Activated T-cell treated with anti-CD3 and anti-CD28 coated beads for 1 hour (primary cell): ENCODE measurements at regions not wholly inside any gene's neighbourhood (a gene's known extent, or its start where the extent isn't known, plus 50 kb on each side); places are given as distances from the start of the nearest gene placed in this dataset.
"Not testable (repeated sequence)": the region's sequence is repeated elsewhere in the genome, so short reads cannot be mapped to it uniquely, and the experiment has no call there.

ENCODE experiments used
- DNase-seq: peaks from one replicate; pipeline ENCODE4 v3.0.0-alpha.2; 2020; ENCODE audit warnings: low read depth

GRCh38 chr1:200317236-200317635, 92.6 kb downstream of the ZNF281 start:
- DNase-seq: no peak

GRCh38 chr1:200316148-200316803, 93.6 kb downstream of the ZNF281 start:
- DNase-seq: no peak

- DNase-seq: no peak
These were observed 95.6 kb downstream of the ZNF281 start for GRCh38 chr1:200314085-200314750.

- no peak for DNase-seq
These were observed 98.6 kb downstream of the ZNF281 start for GRCh38 chr1:200311256-200311655.

- no peak for DNase-seq
These were observed 99.0 kb downstream of the ZNF281 start for GRCh38 chr1:200310824-200311223.

GRCh38 chr1:200307755-200308066, 102.1 kb downstream of the ZNF281 start:
- no peak for DNase-seq

- no peak for DNase-seq
These were observed 102.7 kb downstream of the ZNF281 start for GRCh38 chr1:200306944-200307754.

- no peak for DNase-seq
These were observed 104.0 kb downstream of the ZNF281 start for GRCh38 chr1:200305806-200306205.

- no peak for DNase-seq
These were observed 105.7 kb downstream of the ZNF281 start for GRCh38 chr1:200304171-200304570.

- no peak for DNase-seq
These were observed 106.9 kb downstream of the ZNF281 start for GRCh38 chr1:200302921-200303290.

GRCh38 chr1:200302192-200302920, 107.5 kb downstream of the ZNF281 start:
- peak; percentile 55 for DNase-seq

GRCh38 chr1:200301152-200301551, 108.7 kb downstream of the ZNF281 start:
- no peak for DNase-seq

GRCh38 chr1:200299571-200299970, 110.3 kb downstream of the ZNF281 start:
- DNase-seq: no peak

GRCh38 chr1:200298242-200298641, 111.6 kb downstream of the ZNF281 start:
- DNase-seq: no peak

- DNase-seq: no peak
These were observed 113.7 kb downstream of the ZNF281 start for GRCh38 chr1:200296091-200296661.

- DNase-seq: no peak
These were observed 115.6 kb downstream of the ZNF281 start for GRCh38 chr1:200294241-200294640.

- DNase-seq: no peak
These were observed 117.1 kb downstream of the ZNF281 start for GRCh38 chr1:200292699-200293098.

- DNase-seq: no peak
These were observed 118.7 kb downstream of the ZNF281 start for GRCh38 chr1:200291106-200291505.

GRCh38 chr1:200290010-200290685, 119.7 kb downstream of the ZNF281 start:
- no peak for DNase-seq

- DNase-seq: no peak
These were observed 121.6 kb downstream of the ZNF281 start for GRCh38 chr1:200288226-200288625.

GRCh38 chr1:200284236-200284635, 125.6 kb downstream of the ZNF281 start:
- DNase-seq: not testable (repeated sequence)
